Hematopoietic multipotent progenitor cell treated with erythropoietin and hydrocortisone succinate and interleukin-3 and kit ligand, for 6 days (in vitro differentiated cells): ENCODE measurements at regions not wholly inside any gene's neighbourhood (a gene's known extent, or its start where the extent isn't known, plus 50 kb on each side); places are given as distances from the start of the nearest gene placed in this dataset.
"Not testable (repeated sequence)": the region's sequence is repeated elsewhere in the genome, so short reads cannot be mapped to it uniquely, and the experiment has no call there.

Experiments used
- DNase-seq: peaks from one replicate; pipeline ENCODE4 v3.0.0-alpha.2; 2015

- no peak for DNase-seq
Observed at GRCh38 chr4:85018983-85019382, 52.5 kb upstream of the WDFY3 start.

GRCh38 chr4:85019411-85019810 lies 52.9 kb upstream of the WDFY3 start:
- no peak for DNase-seq

- DNase-seq = no peak
Observed at GRCh38 chr4:85024671-85025070, 58.2 kb upstream of the WDFY3 start.

GRCh38 chr4:85028910-85029309 lies 62.4 kb upstream of the WDFY3 start:
- no peak for DNase-seq

GRCh38 chr4:85029453-85029852 lies 63.0 kb upstream of the WDFY3 start:
- no peak for DNase-seq

- DNase-seq = no peak
Observed at GRCh38 chr4:85030156-85030555, 63.7 kb upstream of the WDFY3 start.

GRCh38 chr4:85033838-85034237 lies 67.3 kb upstream of the WDFY3 start:
- DNase-seq = not testable (repeated sequence)

- no peak for DNase-seq
Observed at GRCh38 chr4:85039526-85039925, 73.0 kb upstream of the WDFY3 start.

GRCh38 chr4:85043812-85044496 lies 77.5 kb upstream of the WDFY3 start:
- not testable (repeated sequence) for DNase-seq

GRCh38 chr4:85050736-85051135 lies 84.2 kb upstream of the WDFY3 start:
- no peak for DNase-seq

GRCh38 chr4:85051526-85051925 lies 85.0 kb upstream of the WDFY3 start:
- DNase-seq = no peak

GRCh38 chr4:85054925-85055324 lies 88.4 kb upstream of the WDFY3 start:
- DNase-seq = not testable (repeated sequence)

- DNase-seq = no peak
Observed at GRCh38 chr4:85058551-85058950, 92.1 kb upstream of the WDFY3 start.

GRCh38 chr4:85061974-85062373 lies 95.5 kb upstream of the WDFY3 start:
- DNase-seq = no peak

GRCh38 chr4:85062466-85062865 lies 96.0 kb upstream of the WDFY3 start:
- DNase-seq = no peak

- DNase-seq = no peak
Observed at GRCh38 chr4:85067342-85067741, 100.9 kb upstream of the WDFY3 start.

GRCh38 chr4:85078016-85078415 lies 111.5 kb upstream of the WDFY3 start:
- no peak for DNase-seq

GRCh38 chr4:85081196-85081595 lies 114.7 kb upstream of the WDFY3 start:
- no peak for DNase-seq

- DNase-seq = peak; percentile 64
Observed at GRCh38 chr4:85084371-85085094, 118.0 kb upstream of the WDFY3 start.

GRCh38 chr4:85086721-85087120 lies 120.2 kb upstream of the WDFY3 start:
- no peak for DNase-seq

- DNase-seq = no peak
Observed at GRCh38 chr4:85092536-85092935, 126.0 kb upstream of the WDFY3 start.

GRCh38 chr4:85092943-85093342 lies 126.5 kb upstream of the WDFY3 start:
- no peak for DNase-seq

GRCh38 chr4:85094735-85095134 lies 128.2 kb upstream of the WDFY3 start:
- DNase-seq = no peak

GRCh38 chr4:85102606-85103005 lies 136.1 kb upstream of the WDFY3 start:
- DNase-seq = no peak

GRCh38 chr4:85106166-85106565 lies 139.7 kb upstream of the WDFY3 start:
- no peak for DNase-seq
